Hepatocyte (in vitro differentiated cells): ENCODE measurements at regions not wholly inside any gene's neighbourhood (a gene's known extent, or its start where the extent isn't known, plus 50 kb on each side); places are given as distances from the start of the nearest gene placed in this dataset.

Experiments used
- EZH2 ChIP-seq: fragments of 200-600 bp; sonication (generic); IDR thresholded peaks from 2 replicates; pipeline ENCODE4 v1.6.1; 2016; ENCODE audit warnings: antibody characterized with exemption, mild to moderate bottlenecking, borderline replicate concordance
- TF ChIP-seq, protein P1 (sequence below): fragments of 200-600 bp; sonication (generic); IDR thresholded peaks from 2 replicates; pipeline ENCODE4 v1.5.1; 2016; ENCODE audit warnings: antibody characterized with exemption, mild to moderate bottlenecking; ENCODE audit not compliant: poor library complexity

DNA sequence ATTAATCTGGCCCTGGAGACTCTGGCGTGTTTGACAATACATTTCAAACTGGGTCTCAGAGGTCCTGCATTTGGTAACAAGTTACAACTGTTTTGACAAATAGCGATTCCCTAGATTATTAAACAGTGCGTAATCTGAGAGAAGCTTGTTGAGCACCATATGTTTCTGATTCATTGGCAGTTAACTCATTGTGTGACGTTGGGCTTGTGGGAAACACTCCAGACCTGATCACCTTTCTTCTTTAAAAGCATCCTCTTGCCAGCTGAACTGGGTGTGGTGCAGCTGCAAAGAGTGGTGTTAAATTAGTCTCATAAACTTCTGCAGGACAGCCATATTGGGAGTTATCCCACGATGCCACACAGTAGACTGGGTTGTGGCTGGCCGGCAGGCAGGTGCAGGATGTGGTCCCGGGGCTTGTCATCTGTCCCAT is 82.7 kb downstream of the CDC7 start:
- TF ChIP-seq, protein P1, sequence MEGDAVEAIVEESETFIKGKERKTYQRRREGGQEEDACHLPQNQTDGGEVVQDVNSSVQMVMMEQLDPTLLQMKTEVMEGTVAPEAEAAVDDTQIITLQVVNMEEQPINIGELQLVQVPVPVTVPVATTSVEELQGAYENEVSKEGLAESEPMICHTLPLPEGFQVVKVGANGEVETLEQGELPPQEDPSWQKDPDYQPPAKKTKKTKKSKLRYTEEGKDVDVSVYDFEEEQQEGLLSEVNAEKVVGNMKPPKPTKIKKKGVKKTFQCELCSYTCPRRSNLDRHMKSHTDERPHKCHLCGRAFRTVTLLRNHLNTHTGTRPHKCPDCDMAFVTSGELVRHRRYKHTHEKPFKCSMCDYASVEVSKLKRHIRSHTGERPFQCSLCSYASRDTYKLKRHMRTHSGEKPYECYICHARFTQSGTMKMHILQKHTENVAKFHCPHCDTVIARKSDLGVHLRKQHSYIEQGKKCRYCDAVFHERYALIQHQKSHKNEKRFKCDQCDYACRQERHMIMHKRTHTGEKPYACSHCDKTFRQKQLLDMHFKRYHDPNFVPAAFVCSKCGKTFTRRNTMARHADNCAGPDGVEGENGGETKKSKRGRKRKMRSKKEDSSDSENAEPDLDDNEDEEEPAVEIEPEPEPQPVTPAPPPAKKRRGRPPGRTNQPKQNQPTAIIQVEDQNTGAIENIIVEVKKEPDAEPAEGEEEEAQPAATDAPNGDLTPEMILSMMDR = no peak
- TF ChIP-seq EZH2 = no peak
